IPS DF 6.9 (cell line): ENCODE measurements at regions not wholly inside any gene's neighbourhood (a gene's known extent, or its start where the extent isn't known, plus 50 kb on each side); places are given as distances from the start of the nearest gene placed in this dataset.
"Not testable (repeated sequence)": the region's sequence is repeated elsewhere in the genome, so short reads cannot be mapped to it uniquely, and the experiment has no call there.

Experiments used
- DNase-seq: peaks from one replicate; pipeline ENCODE4 v3.0.0-alpha.2; 2013; ENCODE audit warnings: low read depth, low spot score
- H3K27ac ChIP-seq: one replicate; pipeline ENCODE4 v1.5.1; 2013; ENCODE audit warnings: low read length, control low read depth
- H3K27me3 ChIP-seq: 2 replicates; pipeline ENCODE4 v1.6.1; 2013; ENCODE audit warnings: mild to moderate bottlenecking, low read length; ENCODE audit not compliant: control insufficient read depth, insufficient read depth
- H3K36me3 ChIP-seq: 2 replicates; pipeline ENCODE4 v1.6.1; 2013; ENCODE audit warnings: low read length; ENCODE audit not compliant: control insufficient read depth, insufficient read depth
- H3K4me1 ChIP-seq: 2 replicates; pipeline ENCODE4 v1.6.1; 2013; ENCODE audit warnings: low read length; ENCODE audit not compliant: control insufficient read depth, insufficient read depth
- H3K4me3 ChIP-seq: 2 replicates; pipeline ENCODE4 v1.5.1; 2013; ENCODE audit warnings: mild to moderate bottlenecking, low read length
- H3K9me3 ChIP-seq: 2 replicates; pipeline ENCODE4 v1.6.1; 2013; ENCODE audit warnings: low read length, inconsistent platforms; ENCODE audit not compliant: control insufficient read depth, insufficient read depth
- WGBS: extraction: QIAGEN DNeasy Blood & Tissue Kit; methylation state at CpG from one replicate; pipeline ENCODE4 v1.1.7; 2013; ENCODE audit warnings: mixed read lengths, missing lambda C conversion rate; ENCODE audit not compliant: insufficient read length, insufficient coverage; 5-methylcytosine and 5-hydroxymethylcytosine counted together

DNA sequence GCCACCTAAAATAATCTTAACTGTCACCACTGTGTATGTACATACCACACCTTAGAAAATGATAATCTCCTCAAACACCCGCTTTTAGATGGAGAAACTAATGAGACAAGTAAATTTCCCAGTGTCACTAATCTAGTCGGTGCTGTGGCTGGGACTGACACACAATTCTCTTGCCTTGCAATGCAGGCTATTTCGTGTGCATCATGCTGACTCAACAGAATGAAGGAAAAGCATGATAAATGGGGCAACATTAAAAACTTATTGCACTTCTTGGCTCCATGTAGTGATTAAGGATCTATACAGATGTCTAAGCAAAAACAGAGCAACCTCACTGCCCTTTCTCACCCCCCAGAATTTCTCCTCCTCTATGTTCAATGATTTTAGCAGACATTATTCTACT is 677.9 kb downstream of the DTWD2 start:
- Histone ChIP-seq H3K4me1 (no peaks in the 10 kb centered on the region), H3K4me3 (no peak overlapping the region), H3K9me3 (no peaks in the 10 kb centered on the region), H3K27ac (no peak overlapping the region), H3K36me3 (no peaks in the 10 kb centered on the region), H3K27me3 (no peaks in the 10 kb centered on the region)
- no peak for DNase-seq
- no CpG with 5 or more reads among the region's 3 CpGs for WGBS

DNA sequence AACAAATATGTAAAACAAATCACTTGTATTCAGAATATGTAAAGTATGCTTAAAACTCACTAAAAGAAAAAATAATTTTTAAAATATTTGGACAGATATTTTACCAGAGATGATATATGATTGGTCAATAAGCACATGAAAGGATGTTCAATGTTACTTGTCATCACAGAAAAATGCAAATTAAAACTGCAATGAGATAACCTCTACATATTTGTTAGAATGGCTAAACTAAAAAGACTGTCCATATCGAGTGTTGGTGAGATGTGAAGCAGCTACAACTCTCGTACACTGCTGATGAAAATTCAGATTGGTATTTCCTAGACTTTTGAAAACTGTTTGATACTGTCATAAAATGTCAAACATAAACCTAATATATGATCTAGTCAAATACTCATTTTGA is 685.1 kb downstream of the DTWD2 start:
- Histone ChIP-seq H3K27ac (no peak overlapping the region), H3K9me3 (no peaks in the 10 kb centered on the region), H3K36me3 (no peaks in the 10 kb centered on the region), H3K4me1 (no peaks in the 10 kb centered on the region), H3K4me3 (no peak overlapping the region), H3K27me3 (no peaks in the 10 kb centered on the region)
- WGBS: no CpG with 5 or more reads among the region's 2 CpGs
- DNase-seq: no peak

GRCh38 chr5:118302786-118303185 is 685.6 kb downstream of the DTWD2 start:
- Histone ChIP-seq H3K4me1 (no peaks in the 10 kb centered on the region), H3K27ac (no peak overlapping the region), H3K36me3 (no peaks in the 10 kb centered on the region), H3K4me3 (no peak overlapping the region), H3K9me3 (no peaks in the 10 kb centered on the region), H3K27me3 (no peaks in the 10 kb centered on the region)
- no peak for DNase-seq
- WGBS: no CpG with 5 or more reads among the region's 1 CpG

- no CpG with 5 or more reads among the region's 3 CpGs for WGBS
- no peak overlapping the region for H3K4me3 ChIP-seq
- H3K9me3 ChIP-seq: no peaks in the 10 kb centered on the region
- H3K4me1 ChIP-seq: no peaks in the 10 kb centered on the region
- no peak overlapping the region for H3K27ac ChIP-seq
- no peak for DNase-seq
- H3K36me3 ChIP-seq: no peaks in the 10 kb centered on the region
- H3K27me3 ChIP-seq: no peaks in the 10 kb centered on the region
Observed at GRCh38 chr5:118301696-118302095, 686.7 kb downstream of the DTWD2 start.

DNA sequence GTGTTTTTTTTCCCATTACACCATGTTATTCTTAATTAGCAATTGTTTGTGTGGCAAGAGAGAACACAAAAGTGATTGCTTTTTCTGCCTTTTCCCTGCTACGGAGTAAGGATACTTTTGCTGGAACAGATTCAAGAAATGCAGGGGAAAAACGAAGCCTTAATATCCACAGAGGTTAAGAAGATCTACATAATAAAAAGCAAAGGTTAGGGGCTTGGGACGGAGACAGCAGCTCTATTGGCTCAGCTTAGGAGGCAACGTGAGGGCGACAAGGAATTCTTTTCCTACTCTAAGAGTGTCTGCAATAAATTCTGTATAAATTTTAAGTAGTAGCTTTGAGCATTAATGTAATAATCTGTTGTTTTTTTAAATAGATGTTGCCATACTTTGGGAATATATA is 693.3 kb downstream of the DTWD2 start:
- H3K9me3 ChIP-seq: no peaks in the 10 kb centered on the region
- H3K36me3 ChIP-seq: no peaks in the 10 kb centered on the region
- no peak overlapping the region for H3K27ac ChIP-seq
- H3K4me1 ChIP-seq: peaks cover 2% of the 10 kb centered on the region; the same call in 1 of the 2 replicates
- H3K27me3 ChIP-seq: no peaks in the 10 kb centered on the region
- no CpG with 5 or more reads among the region's 5 CpGs for WGBS
- no peak for DNase-seq
- H3K4me3 ChIP-seq: no peak overlapping the region

DNA sequence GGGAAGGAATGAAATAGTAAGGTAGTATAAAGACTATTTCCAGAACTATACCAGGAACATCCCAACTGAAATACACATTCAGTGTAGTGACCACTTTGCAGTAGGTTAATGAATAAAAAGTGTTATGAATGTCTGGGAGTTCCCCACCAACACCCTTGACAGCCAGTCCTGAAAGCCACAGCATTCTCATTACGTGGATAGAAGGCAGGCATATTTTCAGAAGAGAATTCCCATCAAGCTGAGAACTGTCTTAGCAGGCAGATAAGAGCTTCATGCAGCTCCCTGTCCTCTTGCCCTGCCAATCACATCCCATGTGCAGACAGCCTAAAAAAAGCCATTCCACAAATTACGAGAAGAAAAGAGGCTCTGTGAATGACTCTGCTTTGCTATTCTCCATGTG is 695.0 kb downstream of the DTWD2 start:
- H3K4me1 ChIP-seq: peaks cover 2% of the 10 kb centered on the region; the same call in 1 of the 2 replicates
- WGBS: no CpG with 5 or more reads among the region's 2 CpGs
- DNase-seq: no peak

DNA sequence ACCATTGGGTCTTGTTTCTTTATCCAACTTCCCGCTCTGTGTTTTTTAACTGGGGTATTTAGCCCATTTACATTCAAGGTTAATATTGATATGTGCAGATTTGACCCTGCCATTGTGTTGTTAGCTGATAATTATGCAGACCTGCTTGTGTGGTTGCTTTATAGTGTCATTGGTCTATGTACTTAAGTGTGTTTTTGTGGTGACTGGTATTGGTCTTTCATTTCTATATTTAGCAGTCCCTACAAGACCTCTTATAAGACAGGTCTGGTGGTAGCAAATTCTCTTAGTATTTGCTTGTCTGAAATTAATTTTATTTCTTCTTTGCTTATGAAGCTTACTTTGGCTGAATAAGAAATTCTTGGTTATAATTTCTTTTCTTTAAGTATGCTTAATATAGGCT is 698.1 kb downstream of the DTWD2 start:
- H3K36me3 ChIP-seq: no peaks in the 10 kb centered on the region
- H3K9me3 ChIP-seq: no peaks in the 10 kb centered on the region
- peaks cover 2% of the 10 kb centered on the region; the same call in 1 of the 2 replicates for H3K4me1 ChIP-seq
- DNase-seq: no peak
- no CpG with 5 or more reads among the region's 1 CpG for WGBS
- no peak overlapping the region for H3K4me3 ChIP-seq
- no peak overlapping the region for H3K27ac ChIP-seq
- H3K27me3 ChIP-seq: no peaks in the 10 kb centered on the region

More for the DNA sequence above, 695.0 kb downstream of the DTWD2 start:
- H3K27ac ChIP-seq: no peak overlapping the region
- no peaks in the 10 kb centered on the region for H3K27me3 ChIP-seq
- H3K9me3 ChIP-seq: no peaks in the 10 kb centered on the region
- no peaks in the 10 kb centered on the region for H3K36me3 ChIP-seq
- H3K4me3 ChIP-seq: no peak overlapping the region

DNA sequence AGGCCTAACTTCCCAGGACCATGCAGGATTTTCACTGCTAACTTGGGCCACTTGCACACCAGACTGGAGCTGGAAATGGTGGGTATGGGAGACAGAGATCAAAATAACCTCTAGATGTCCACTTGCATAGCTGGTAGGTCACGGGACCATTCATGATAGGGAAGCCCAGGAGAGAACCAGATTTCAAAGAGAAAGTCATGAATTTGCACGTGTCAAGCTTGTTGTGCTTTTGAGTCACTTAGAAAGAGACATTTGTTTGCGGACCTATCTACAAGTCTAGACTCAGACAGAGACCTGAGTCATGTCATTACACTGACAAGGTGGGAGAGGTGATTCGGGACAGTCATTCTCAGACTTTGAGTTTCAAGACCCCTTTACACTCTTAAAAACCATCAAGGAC is 704.1 kb downstream of the DTWD2 start:
- not testable (repeated sequence) for H3K4me3 ChIP-seq, H3K9me3 ChIP-seq, H3K27me3 ChIP-seq, H3K36me3 ChIP-seq, H3K4me1 ChIP-seq, DNase-seq, H3K27ac ChIP-seq
- no CpG with 5 or more reads among the region's 4 CpGs for WGBS

GRCh38 chr5:118282480-118283038 is 705.8 kb downstream of the DTWD2 start:
- not testable (repeated sequence) for H3K27me3 ChIP-seq, H3K27ac ChIP-seq, H3K9me3 ChIP-seq, DNase-seq, H3K4me3 ChIP-seq, H3K4me1 ChIP-seq, H3K36me3 ChIP-seq
- no CpG with 5 or more reads among the region's 42 CpGs for WGBS

DNA sequence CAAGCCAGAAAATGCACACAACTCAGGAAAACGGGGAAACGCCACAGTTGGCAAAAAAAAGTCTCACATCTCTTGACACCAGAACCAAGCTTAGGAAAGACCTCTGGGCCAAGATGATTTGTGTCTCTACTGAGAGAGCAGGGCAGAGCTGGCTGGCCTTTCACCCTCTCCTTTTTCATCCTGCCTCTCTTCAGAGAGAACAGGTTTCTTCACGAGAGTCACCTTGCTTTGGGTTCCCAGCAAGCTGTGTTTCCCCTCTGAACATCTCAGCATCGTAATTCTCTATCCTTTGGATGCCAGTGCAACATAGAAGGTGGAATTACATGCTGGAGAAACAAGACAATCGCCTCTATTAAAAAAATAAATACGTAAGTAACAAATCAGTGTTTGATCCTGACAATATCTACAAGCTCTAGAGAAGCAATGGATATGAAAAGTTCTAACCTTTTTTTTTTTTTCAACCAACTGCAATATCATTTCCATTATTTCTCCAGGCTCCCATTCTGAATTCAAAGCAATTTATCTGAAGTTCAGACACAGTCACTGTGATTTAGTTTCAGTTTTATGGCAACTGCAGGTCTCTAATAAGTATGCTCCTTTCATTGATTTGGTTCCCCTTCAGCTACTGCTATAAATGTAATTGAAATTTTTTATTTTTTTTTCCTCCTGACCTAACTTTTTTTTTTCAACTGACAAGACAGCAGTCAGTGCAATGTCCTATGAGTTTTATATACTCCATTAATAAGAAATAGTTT is 708.6 kb downstream of the DTWD2 start:
- no peak overlapping the region for H3K27ac ChIP-seq
- H3K27me3 ChIP-seq: no peaks in the 10 kb centered on the region
- no peaks in the 10 kb centered on the region for H3K9me3 ChIP-seq
- no peak overlapping the region for H3K4me3 ChIP-seq
- H3K4me1 ChIP-seq: no peaks in the 10 kb centered on the region
- DNase-seq: no peak
- WGBS: no CpG with 5 or more reads among the region's 6 CpGs
- H3K36me3 ChIP-seq: no peaks in the 10 kb centered on the region

DNA sequence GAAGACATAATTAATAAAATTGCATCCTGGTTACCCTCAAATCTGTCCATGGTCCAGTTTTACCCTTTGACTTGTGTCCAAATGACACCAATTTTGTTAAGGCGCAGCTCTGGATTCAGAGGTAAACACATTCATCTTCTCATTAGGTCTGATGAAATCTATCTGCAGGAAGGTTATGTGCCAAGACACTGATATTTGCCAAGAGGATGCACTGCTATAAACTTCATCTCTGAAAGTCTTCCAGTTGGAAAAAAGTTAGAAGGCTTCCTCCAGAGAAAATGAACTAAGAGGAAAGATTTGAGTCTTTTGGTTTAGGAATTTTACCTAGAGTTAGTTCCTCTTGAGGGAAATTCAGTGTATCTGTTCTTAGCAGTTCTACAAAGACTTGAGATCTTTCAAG is 717.8 kb downstream of the DTWD2 start:
- Histone ChIP-seq H3K27me3 (no peaks in the 10 kb centered on the region), H3K9me3 (no peaks in the 10 kb centered on the region), H3K27ac (no peak overlapping the region), H3K4me1 (no peaks in the 10 kb centered on the region), H3K4me3 (no peak overlapping the region), H3K36me3 (no peaks in the 10 kb centered on the region)
- DNase-seq: no peak
- no CpG with 5 or more reads among the region's 1 CpG for WGBS
